ENCODE measurements at regions not wholly inside any gene's neighbourhood (a gene's known extent, or its start where the extent isn't known, plus 50 kb on each side); places are given as distances from the start of the nearest gene placed in this dataset.
"Not testable (repeated sequence)": the region's sequence is repeated elsewhere in the genome, so short reads cannot be mapped to it uniquely, and the experiment has no call there.

- no peak overlapping the region for H2AK5ac ChIP-seq (ENCODE audit: low read length)
- no peak overlapping the region for H4K5ac ChIP-seq (ENCODE audit: low read length)
- no peaks in the 10 kb centered on the region for H3K79me1 ChIP-seq (ENCODE audit: low read length)
- WGBS (ENCODE audit: extremely low coverage, insufficient coverage, low lambda C conversion rate): no CpG with 5 or more reads among the region's 2 CpGs
- no peak overlapping the region for H3K27ac ChIP-seq (ENCODE audit: low read depth, low read length)
- H3K4me1 ChIP-seq (ENCODE audit: control insufficient read depth, low read depth, low read length): no peaks in the 10 kb centered on the region
- no peaks in the 10 kb centered on the region for H3K27me3 ChIP-seq (ENCODE audit: insufficient read depth, low read length, poor library complexity)
- H4K8ac ChIP-seq (ENCODE audit: low read depth, low read length): no peak overlapping the region
- DNase-seq: no peak
- no peak overlapping the region for H3K4ac ChIP-seq (ENCODE audit: low read depth, low read length)
- no peak overlapping the region for H3K23ac ChIP-seq (ENCODE audit: low read length)
- no peak overlapping the region for H2BK120ac ChIP-seq (ENCODE audit: low read depth, low read length)
- no peak overlapping the region for H3K9ac ChIP-seq (ENCODE audit: low read length)
- H3K36me3 ChIP-seq (ENCODE audit: control insufficient read depth, insufficient read depth, low read length): no peaks in the 10 kb centered on the region
- H3K56ac ChIP-seq (ENCODE audit: low read length): no peak overlapping the region
- H2BK5ac ChIP-seq (ENCODE audit: low read length): no peak overlapping the region
- H3K4me3 ChIP-seq (ENCODE audit: low read length): no peak overlapping the region
- no peak overlapping the region for H3K18ac ChIP-seq (ENCODE audit: low read length)
- no peak overlapping the region for H3K4me2 ChIP-seq (ENCODE audit: low read length)
- no peak overlapping the region for H2BK15ac ChIP-seq (replicated peaks; ENCODE audit: low read depth)
- H3K79me2 ChIP-seq (ENCODE audit: control insufficient read depth, insufficient read depth, low read length): no peaks in the 10 kb centered on the region
These were observed 362.4 kb upstream of the HTR2C start for GRCh38 chrX:114221445-114221844.

- Histone ChIP-seq H4K8ac (ENCODE audit: low read depth, low read length) (no peak overlapping the region), H3K23ac (ENCODE audit: low read length) (no peak overlapping the region), H2BK5ac (ENCODE audit: low read length) (no peak overlapping the region), H3K56ac (ENCODE audit: low read length) (no peak overlapping the region), H3K27ac (ENCODE audit: low read depth, low read length) (no peak overlapping the region), H3K27me3 (ENCODE audit: insufficient read depth, low read length, poor library complexity) (no peaks in the 10 kb centered on the region), H3K9ac (ENCODE audit: low read length) (no peak overlapping the region), H3K4ac (ENCODE audit: low read depth, low read length) (no peak overlapping the region), H3K4me3 (ENCODE audit: low read length) (no peak overlapping the region), H3K36me3 (ENCODE audit: control insufficient read depth, insufficient read depth, low read length) (no peaks in the 10 kb centered on the region), H3K18ac (ENCODE audit: low read length) (no peak overlapping the region), H3K4me1 (ENCODE audit: control insufficient read depth, low read depth, low read length) (no peaks in the 10 kb centered on the region), H3K79me1 (ENCODE audit: low read length) (no peaks in the 10 kb centered on the region), H4K5ac (ENCODE audit: low read length) (no peak overlapping the region), H2BK15ac (replicated peaks; ENCODE audit: low read depth) (no peak overlapping the region), H3K4me2 (ENCODE audit: low read length) (no peak overlapping the region), H3K79me2 (ENCODE audit: control insufficient read depth, insufficient read depth, low read length) (no peaks in the 10 kb centered on the region), H2AK5ac (ENCODE audit: low read length) (no peak overlapping the region), H2BK120ac (ENCODE audit: low read depth, low read length) (no peak overlapping the region)
- DNase-seq: no peak
- no CpG with 5 or more reads among the region's 3 CpGs for WGBS (ENCODE audit: extremely low coverage, insufficient coverage, low lambda C conversion rate)
These were observed 373.0 kb upstream of the HTR2C start for GRCh38 chrX:114210879-114211278.

GRCh38 chrX:114201622-114202021 is 382.3 kb upstream of the HTR2C start:
- no peak overlapping the region for H3K4me2 ChIP-seq (ENCODE audit: low read length)
- H3K9ac ChIP-seq (ENCODE audit: low read length): no peak overlapping the region
- no peak overlapping the region for H3K56ac ChIP-seq (ENCODE audit: low read length)
- H4K8ac ChIP-seq (ENCODE audit: low read depth, low read length): no peak overlapping the region
- H3K4me1 ChIP-seq (ENCODE audit: control insufficient read depth, low read depth, low read length): no peaks in the 10 kb centered on the region
- H3K79me1 ChIP-seq (ENCODE audit: low read length): no peaks in the 10 kb centered on the region
- no peak overlapping the region for H4K5ac ChIP-seq (ENCODE audit: low read length)
- H3K36me3 ChIP-seq (ENCODE audit: control insufficient read depth, insufficient read depth, low read length): no peaks in the 10 kb centered on the region
- H2BK120ac ChIP-seq (ENCODE audit: low read depth, low read length): no peak overlapping the region
- no peak overlapping the region for H3K27ac ChIP-seq (ENCODE audit: low read depth, low read length)
- H2BK15ac ChIP-seq (replicated peaks; ENCODE audit: low read depth): no peak overlapping the region
- H3K4me3 ChIP-seq (ENCODE audit: low read length): no peak overlapping the region
- no peak overlapping the region for H3K23ac ChIP-seq (ENCODE audit: low read length)
- no peaks in the 10 kb centered on the region for H3K79me2 ChIP-seq (ENCODE audit: control insufficient read depth, insufficient read depth, low read length)
- H2BK5ac ChIP-seq (ENCODE audit: low read length): no peak overlapping the region
- no peak overlapping the region for H3K4ac ChIP-seq (ENCODE audit: low read depth, low read length)
- H3K27me3 ChIP-seq (ENCODE audit: insufficient read depth, low read length, poor library complexity): no peaks in the 10 kb centered on the region
- no CpG with 5 or more reads among the region's 4 CpGs for WGBS (ENCODE audit: extremely low coverage, insufficient coverage, low lambda C conversion rate)
- peak; percentile 35 for DNase-seq
- H2AK5ac ChIP-seq (ENCODE audit: low read length): no peak overlapping the region
- H3K18ac ChIP-seq (ENCODE audit: low read length): no peak overlapping the region

GRCh38 chrX:114181195-114181594 is 402.7 kb upstream of the HTR2C start:
- no CpG with 5 or more reads among the region's 1 CpG for WGBS (ENCODE audit: extremely low coverage, insufficient coverage, low lambda C conversion rate)
- H3K79me1 ChIP-seq (ENCODE audit: low read length): no peaks in the 10 kb centered on the region
- H3K23ac ChIP-seq (ENCODE audit: low read length): no peak overlapping the region
- H4K5ac ChIP-seq (ENCODE audit: low read length): no peak overlapping the region
- H3K27me3 ChIP-seq (ENCODE audit: insufficient read depth, low read length, poor library complexity): no peaks in the 10 kb centered on the region
- no peak overlapping the region for H3K18ac ChIP-seq (ENCODE audit: low read length)
- no peak overlapping the region for H3K27ac ChIP-seq (ENCODE audit: low read depth, low read length)
- H3K4me2 ChIP-seq (ENCODE audit: low read length): no peak overlapping the region
- H3K79me2 ChIP-seq (ENCODE audit: control insufficient read depth, insufficient read depth, low read length): no peaks in the 10 kb centered on the region
- no peak overlapping the region for H3K4me3 ChIP-seq (ENCODE audit: low read length)
- H3K36me3 ChIP-seq (ENCODE audit: control insufficient read depth, insufficient read depth, low read length): no peaks in the 10 kb centered on the region
- no peak overlapping the region for H2AK5ac ChIP-seq (ENCODE audit: low read length)
- no peak overlapping the region for H3K56ac ChIP-seq (ENCODE audit: low read length)
- H3K4ac ChIP-seq (ENCODE audit: low read depth, low read length): no peak overlapping the region
- DNase-seq: no peak
- H3K4me1 ChIP-seq (ENCODE audit: control insufficient read depth, low read depth, low read length): no peaks in the 10 kb centered on the region
- H2BK120ac ChIP-seq (ENCODE audit: low read depth, low read length): no peak overlapping the region
- no peak overlapping the region for H4K8ac ChIP-seq (ENCODE audit: low read depth, low read length)
- H3K9ac ChIP-seq (ENCODE audit: low read length): no peak overlapping the region
- no peak overlapping the region for H2BK15ac ChIP-seq (replicated peaks; ENCODE audit: low read depth)
- no peak overlapping the region for H2BK5ac ChIP-seq (ENCODE audit: low read length)

- no peak overlapping the region for H3K18ac ChIP-seq (ENCODE audit: low read length)
- H4K5ac ChIP-seq (ENCODE audit: low read length): no peak overlapping the region
- H3K4ac ChIP-seq (ENCODE audit: low read depth, low read length): no peak overlapping the region
- H3K23ac ChIP-seq (ENCODE audit: low read length): no peak overlapping the region
- no peak overlapping the region for H2BK5ac ChIP-seq (ENCODE audit: low read length)
- H3K4me1 ChIP-seq (ENCODE audit: control insufficient read depth, low read depth, low read length): no peaks in the 10 kb centered on the region
- no peak overlapping the region for H3K56ac ChIP-seq (ENCODE audit: low read length)
- H3K9ac ChIP-seq (ENCODE audit: low read length): no peak overlapping the region
- no CpG with 5 or more reads among the region's 2 CpGs for WGBS (ENCODE audit: extremely low coverage, insufficient coverage, low lambda C conversion rate)
- H3K27me3 ChIP-seq (ENCODE audit: insufficient read depth, low read length, poor library complexity): no peaks in the 10 kb centered on the region
- H3K79me1 ChIP-seq (ENCODE audit: low read length): no peaks in the 10 kb centered on the region
- H3K27ac ChIP-seq (ENCODE audit: low read depth, low read length): no peak overlapping the region
- H2BK120ac ChIP-seq (ENCODE audit: low read depth, low read length): no peak overlapping the region
- no peaks in the 10 kb centered on the region for H3K36me3 ChIP-seq (ENCODE audit: control insufficient read depth, insufficient read depth, low read length)
- no peak overlapping the region for H2AK5ac ChIP-seq (ENCODE audit: low read length)
- H4K8ac ChIP-seq (ENCODE audit: low read depth, low read length): no peak overlapping the region
- H3K79me2 ChIP-seq (ENCODE audit: control insufficient read depth, insufficient read depth, low read length): no peaks in the 10 kb centered on the region
- DNase-seq: no peak
- H3K4me3 ChIP-seq (ENCODE audit: low read length): no peak overlapping the region
- H2BK15ac ChIP-seq (replicated peaks; ENCODE audit: low read depth): no peak overlapping the region
- no peak overlapping the region for H3K4me2 ChIP-seq (ENCODE audit: low read length)
These were observed 405.8 kb upstream of the HTR2C start for GRCh38 chrX:114178126-114178525.

- peak; percentile 3 for DNase-seq
- not testable (repeated sequence) for H3K79me1 ChIP-seq (ENCODE audit: low read length); H3K4me1 ChIP-seq (ENCODE audit: control insufficient read depth, low read depth, low read length); H3K18ac ChIP-seq (ENCODE audit: low read length); H3K4ac ChIP-seq (ENCODE audit: low read depth, low read length); H3K23ac ChIP-seq (ENCODE audit: low read length); H2BK120ac ChIP-seq (ENCODE audit: low read depth, low read length); H4K8ac ChIP-seq (ENCODE audit: low read depth, low read length); H3K79me2 ChIP-seq (ENCODE audit: control insufficient read depth, insufficient read depth, low read length); H2BK5ac ChIP-seq (ENCODE audit: low read length); H3K27me3 ChIP-seq (ENCODE audit: insufficient read depth, low read length, poor library complexity); H3K9ac ChIP-seq (ENCODE audit: low read length); H4K5ac ChIP-seq (ENCODE audit: low read length); H3K27ac ChIP-seq (ENCODE audit: low read depth, low read length); H3K56ac ChIP-seq (ENCODE audit: low read length); H3K36me3 ChIP-seq (ENCODE audit: control insufficient read depth, insufficient read depth, low read length); H3K4me2 ChIP-seq (ENCODE audit: low read length); H2AK5ac ChIP-seq (ENCODE audit: low read length); H3K4me3 ChIP-seq (ENCODE audit: low read length); H2BK15ac ChIP-seq (replicated peaks; ENCODE audit: low read depth)
- no CpG with 5 or more reads among the region's 5 CpGs for WGBS (ENCODE audit: extremely low coverage, insufficient coverage, low lambda C conversion rate)
These were observed 416.6 kb upstream of the HTR2C start for GRCh38 chrX:114167276-114167675.

All from mesendoderm (in vitro differentiated cells).